Thyroid gland (tissue), 4 donors: ENCODE measurements at regions not wholly inside any gene's neighbourhood (a gene's known extent, or its start where the extent isn't known, plus 50 kb on each side); places are given as distances from the start of the nearest gene placed in this dataset.
A peak's percentile ranks its signal among the peaks of the same experiment; 100 is the strongest.

Experiments
- DNase-seq, 2 donors: peaks; one replicate each; pipeline ENCODE4 v3.0.0-alpha.2; 2019
- H3K27ac ChIP-seq, 3 donors: fragments of 200-600 bp; sonication (generic); 1 replicate in 2 of 3; 2 replicates in 1 of 3; pipeline ENCODE4 v1.5.1; 2016 to 2019; ENCODE audit warnings: mild to moderate bottlenecking in 1 of 3, moderate library complexity in 1 of 3
- H3K27me3 ChIP-seq: fragments of 200-600 bp; sonication (generic); one replicate; pipeline ENCODE4 v1.5.1; 2019
- H3K36me3 ChIP-seq, 2 donors: fragments of 200-600 bp; sonication (generic); one replicate each; pipeline ENCODE4 v1.5.1; 2016 to 2019
- H3K4me1 ChIP-seq, 2 donors: fragments of 200-600 bp; sonication (generic); one replicate each; pipeline ENCODE4 v1.5.1; 2017 to 2019
- H3K4me3 ChIP-seq, 3 donors: fragments of 200-600 bp; sonication (generic); replicated peaks in 1 of 3; 1 replicate in 2 of 3; 2 replicates in 1 of 3; pipeline ENCODE4 v1.5.1; 2016; ENCODE audit warnings: mild to moderate bottlenecking in 1 of 3
- H3K9me3 ChIP-seq: fragments of 200-600 bp; sonication (generic); one replicate; pipeline ENCODE4 v1.5.1; 2017
- POLR2A ChIP-seq, 2 donors: fragments of 450-650 bp; IDR thresholded peaks; one replicate each; pipeline ENCODE4 v1.6.1; 2017; ENCODE audit warnings: antibody characterized with exemption in 2 of 2, mild to moderate bottlenecking in 2 of 2, moderate library complexity in 1 of 2
- WGBS, 2 donors: methylation state at CpG; one replicate each; pipeline ENCODE4 v1.1.5; 2017; 5-methylcytosine and 5-hydroxymethylcytosine counted together
- intact Hi-C: fragments of 100-400 bp; cut with DNase I; formaldehyde crosslinking; loops from one replicate; pipeline ENCODE4 v1.15.1; 2023
- TF ChIP-seq, protein P1 (sequence below), 6 experiments: fragments of 200-600 bp in 3 of 6; fragments of 450-650 bp in 3 of 6; sonication (generic) in 3 of 6; IDR thresholded peaks; one replicate each; pipeline ENCODE4 v1.5.1; 2016 to 2019; ENCODE audit warnings: antibody characterized with exemption in 6 of 6, mild to moderate bottlenecking in 2 of 6, inconsistent platforms in 1 of 6, moderate library complexity in 1 of 6

- DNase-seq: no peak
- intact Hi-C loops: no loop called here
- TF ChIP-seq POLR2A (IDR thresholded peaks at IDR 0.05): no peak
- TF ChIP-seq, protein P1, sequence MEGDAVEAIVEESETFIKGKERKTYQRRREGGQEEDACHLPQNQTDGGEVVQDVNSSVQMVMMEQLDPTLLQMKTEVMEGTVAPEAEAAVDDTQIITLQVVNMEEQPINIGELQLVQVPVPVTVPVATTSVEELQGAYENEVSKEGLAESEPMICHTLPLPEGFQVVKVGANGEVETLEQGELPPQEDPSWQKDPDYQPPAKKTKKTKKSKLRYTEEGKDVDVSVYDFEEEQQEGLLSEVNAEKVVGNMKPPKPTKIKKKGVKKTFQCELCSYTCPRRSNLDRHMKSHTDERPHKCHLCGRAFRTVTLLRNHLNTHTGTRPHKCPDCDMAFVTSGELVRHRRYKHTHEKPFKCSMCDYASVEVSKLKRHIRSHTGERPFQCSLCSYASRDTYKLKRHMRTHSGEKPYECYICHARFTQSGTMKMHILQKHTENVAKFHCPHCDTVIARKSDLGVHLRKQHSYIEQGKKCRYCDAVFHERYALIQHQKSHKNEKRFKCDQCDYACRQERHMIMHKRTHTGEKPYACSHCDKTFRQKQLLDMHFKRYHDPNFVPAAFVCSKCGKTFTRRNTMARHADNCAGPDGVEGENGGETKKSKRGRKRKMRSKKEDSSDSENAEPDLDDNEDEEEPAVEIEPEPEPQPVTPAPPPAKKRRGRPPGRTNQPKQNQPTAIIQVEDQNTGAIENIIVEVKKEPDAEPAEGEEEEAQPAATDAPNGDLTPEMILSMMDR (IDR thresholded peaks at IDR 0.05): no peak
- Histone ChIP-seq H3K9me3 (no peaks in the 10 kb centered on the region), H3K4me1 (no peaks in the 10 kb centered on the region), H3K27ac (no peak overlapping the region), H3K4me3 (no peak overlapping the region), H3K27me3 (no peaks in the 10 kb centered on the region), H3K36me3 (no peaks in the 10 kb centered on the region)
- 92 to 93% methylated on average over 4 of the region's 4 CpGs for WGBS, 2 donors
These were observed 459.2 kb downstream of the RFPL4B start for GRCh38 chr6:112806163-112806865.

GRCh38 chr6:112821476-112821875 is 474.3 kb downstream of the RFPL4B start:
- Histone ChIP-seq H3K27me3 (no peaks in the 10 kb centered on the region), H3K36me3 (no peaks in the 10 kb centered on the region), H3K4me1 (no peaks in the 10 kb centered on the region), H3K27ac (no peak overlapping the region), H3K4me3 (no peak overlapping the region), H3K9me3 (no peaks in the 10 kb centered on the region)
- intact Hi-C loops: no loop called here
- DNase-seq: no peak
- TF ChIP-seq, protein P1 (IDR thresholded peaks at IDR 0.05): no peak
- no peak for TF ChIP-seq POLR2A (IDR thresholded peaks at IDR 0.05)
- WGBS, 2 donors: 86 to 94% methylated on average over 1 of the region's 1 CpG

- Histone ChIP-seq H3K9me3 (no peaks in the 10 kb centered on the region), H3K27ac (no peak overlapping the region), H3K4me3 (no peak overlapping the region), H3K36me3 (no peaks in the 10 kb centered on the region), H3K4me1 (no peaks in the 10 kb centered on the region), H3K27me3 (no peaks in the 10 kb centered on the region)
- WGBS, 2 donors: 83 to 85% methylated on average over 2 of the region's 2 CpGs
- intact Hi-C loops: no loop called here
- TF ChIP-seq, protein P1 (IDR thresholded peaks at IDR 0.05): no peak
- no peak for TF ChIP-seq POLR2A (IDR thresholded peaks at IDR 0.05)
- no peak for DNase-seq
These were observed 475.6 kb downstream of the RFPL4B start for GRCh38 chr6:112822769-112823168.

DNA sequence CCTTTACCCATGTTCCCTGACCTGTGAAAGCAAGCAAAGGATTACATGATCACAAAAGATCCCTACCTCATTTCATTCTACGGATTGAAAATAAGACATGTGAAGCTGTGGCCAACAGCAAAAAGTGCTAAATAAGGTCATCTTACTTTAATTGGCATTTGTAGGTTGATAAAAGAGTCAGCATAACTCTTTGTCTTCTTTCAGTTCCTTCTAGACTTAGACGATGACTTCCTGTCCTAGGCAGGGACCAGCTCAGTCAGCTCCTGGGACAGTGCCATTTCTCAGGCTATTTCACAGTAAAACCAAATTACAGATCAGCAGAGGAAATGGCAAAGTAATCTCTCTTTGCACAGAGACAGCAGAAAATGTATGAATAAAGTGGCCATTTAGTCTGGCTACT is 480.7 kb downstream of the RFPL4B start:
- H3K4me3 ChIP-seq: no peak overlapping the region
- H3K27me3 ChIP-seq: no peaks in the 10 kb centered on the region
- WGBS, 2 donors: 62 to 63% methylated on average over 2 of the region's 2 CpGs
- TF ChIP-seq, protein P1 (IDR thresholded peaks at IDR 0.05): no peak
- TF ChIP-seq POLR2A (IDR thresholded peaks at IDR 0.05): no peak
- H3K4me1 ChIP-seq: no peaks in the 10 kb centered on the region
- H3K36me3 ChIP-seq: no peaks in the 10 kb centered on the region
- intact Hi-C loops: no loop called here
- H3K9me3 ChIP-seq: no peaks in the 10 kb centered on the region
- DNase-seq: peak; percentile 4 to 9
- H3K27ac ChIP-seq: no peak overlapping the region

DNA sequence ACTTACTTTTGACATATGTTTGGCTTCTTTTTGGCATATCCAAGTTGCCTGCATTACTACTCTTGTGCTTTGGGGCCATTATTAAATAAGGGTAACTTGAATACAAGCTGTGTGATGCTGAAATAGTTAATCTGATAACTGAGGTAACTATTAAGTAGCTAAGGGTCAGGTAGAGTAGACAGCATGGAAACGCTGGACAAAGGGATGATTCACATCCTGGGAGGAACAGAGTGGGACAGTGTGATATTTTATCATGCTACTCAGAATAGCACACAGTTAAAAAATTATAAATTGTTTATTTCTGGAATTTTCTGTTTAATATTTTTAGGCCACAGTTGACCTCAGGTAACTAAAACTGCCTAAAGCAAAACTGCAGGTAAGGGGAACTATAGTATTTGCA is 483.9 kb downstream of the RFPL4B start:
- Histone ChIP-seq H3K27me3 (no peaks in the 10 kb centered on the region), H3K9me3 (no peaks in the 10 kb centered on the region), H3K36me3 (no peaks in the 10 kb centered on the region), H3K4me3 (no peak overlapping the region), H3K4me1 (no peaks in the 10 kb centered on the region), H3K27ac (no peak overlapping the region)
- 60 to 73% methylated on average over 1 of the region's 1 CpG for WGBS, 2 donors
- intact Hi-C loops: no loop called here
- TF ChIP-seq POLR2A (IDR thresholded peaks at IDR 0.05): no peak
- TF ChIP-seq, protein P1 (IDR thresholded peaks at IDR 0.05): no peak
- no peak for DNase-seq
